ENCODE measurements at regions not wholly inside any gene's neighbourhood (a gene's known extent, or its start where the extent isn't known, plus 50 kb on each side); places are given as distances from the start of the nearest gene placed in this dataset.

DNA sequence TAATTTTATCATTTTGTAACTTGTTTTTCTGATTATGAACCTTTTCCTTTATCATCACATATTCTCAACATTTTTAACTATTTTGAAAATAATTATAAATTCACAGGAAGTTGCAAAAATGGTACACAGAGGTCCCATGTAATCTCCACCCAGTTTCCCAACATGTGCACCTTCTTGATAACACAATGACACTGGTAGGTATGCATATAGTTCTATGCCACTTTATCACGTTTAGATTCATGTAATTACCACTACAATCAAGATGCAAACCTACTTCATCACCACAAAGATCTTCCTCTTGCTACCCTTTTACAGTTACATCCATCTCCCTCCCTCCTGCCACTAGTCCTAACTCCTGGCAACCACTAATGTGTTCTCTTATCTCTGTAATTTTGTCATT is 413.9 kb downstream of the SHQ1 start:
- DNase-seq (ENCODE audit: low spot score): no peak

DNA sequence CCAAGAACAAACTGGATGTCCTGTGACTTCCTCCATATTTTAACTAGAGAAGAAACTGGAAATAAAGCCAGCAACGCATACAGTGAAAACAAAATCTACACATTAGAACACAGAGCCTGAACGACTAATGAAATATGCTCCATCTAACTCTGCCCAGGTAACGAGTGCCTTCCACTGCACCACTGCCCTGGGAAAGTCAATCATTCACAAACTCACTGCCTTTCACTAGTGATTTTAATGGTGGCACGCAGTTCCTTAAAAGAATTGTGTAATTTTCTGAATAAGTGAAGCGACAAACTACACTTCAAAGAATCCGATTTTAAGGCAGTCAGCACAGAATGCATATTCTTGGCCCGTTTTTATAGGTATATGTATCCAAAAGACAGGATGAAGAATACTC is 416.0 kb downstream of the SHQ1 start:
- no peak for DNase-seq (ENCODE audit: low spot score)

GRCh38 chr3:72429589-72430353 is 418.5 kb downstream of the SHQ1 start:
- no peak for DNase-seq (ENCODE audit: low spot score)

DNA sequence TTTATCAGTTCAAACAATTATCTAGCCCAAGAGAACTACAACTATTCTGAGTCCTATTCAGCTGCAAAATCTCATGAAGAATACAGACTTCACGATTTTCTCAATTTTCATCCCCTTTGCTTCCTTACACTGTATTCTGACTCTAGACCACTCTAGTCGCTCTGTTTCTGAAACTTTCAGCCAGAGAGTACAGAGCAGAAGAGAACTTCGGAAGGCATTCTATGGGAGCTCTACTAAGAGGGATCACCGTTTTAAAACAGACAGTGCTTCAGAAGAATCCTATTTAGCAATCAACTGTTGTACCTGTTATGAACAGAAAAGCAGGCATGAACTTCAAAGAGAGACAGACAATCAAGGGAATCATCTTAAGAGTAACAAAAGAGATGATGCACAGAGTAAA is 419.4 kb downstream of the SHQ1 start:
- no peak for DNase-seq (ENCODE audit: low spot score)

DNA sequence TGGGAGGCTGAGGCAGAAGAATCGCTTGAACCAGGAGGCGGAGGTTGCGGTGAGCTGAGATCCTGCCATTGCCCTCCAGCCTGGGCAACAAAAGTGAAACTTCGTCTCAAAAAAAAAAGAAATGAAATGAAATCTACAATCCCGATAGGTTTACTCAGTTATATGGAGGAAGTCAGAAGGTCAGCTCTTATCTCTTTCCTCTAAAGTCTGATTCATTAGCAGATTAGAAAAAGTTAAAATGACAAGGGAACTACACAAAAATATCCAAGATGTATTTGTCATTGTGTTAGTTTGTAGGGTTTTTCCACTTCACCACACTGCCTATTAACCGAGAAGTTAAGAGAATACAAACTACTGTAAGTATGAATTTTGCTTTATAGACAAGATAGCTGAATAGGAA is 420.6 kb downstream of the SHQ1 start:
- no peak for DNase-seq (ENCODE audit: low spot score)

DNA sequence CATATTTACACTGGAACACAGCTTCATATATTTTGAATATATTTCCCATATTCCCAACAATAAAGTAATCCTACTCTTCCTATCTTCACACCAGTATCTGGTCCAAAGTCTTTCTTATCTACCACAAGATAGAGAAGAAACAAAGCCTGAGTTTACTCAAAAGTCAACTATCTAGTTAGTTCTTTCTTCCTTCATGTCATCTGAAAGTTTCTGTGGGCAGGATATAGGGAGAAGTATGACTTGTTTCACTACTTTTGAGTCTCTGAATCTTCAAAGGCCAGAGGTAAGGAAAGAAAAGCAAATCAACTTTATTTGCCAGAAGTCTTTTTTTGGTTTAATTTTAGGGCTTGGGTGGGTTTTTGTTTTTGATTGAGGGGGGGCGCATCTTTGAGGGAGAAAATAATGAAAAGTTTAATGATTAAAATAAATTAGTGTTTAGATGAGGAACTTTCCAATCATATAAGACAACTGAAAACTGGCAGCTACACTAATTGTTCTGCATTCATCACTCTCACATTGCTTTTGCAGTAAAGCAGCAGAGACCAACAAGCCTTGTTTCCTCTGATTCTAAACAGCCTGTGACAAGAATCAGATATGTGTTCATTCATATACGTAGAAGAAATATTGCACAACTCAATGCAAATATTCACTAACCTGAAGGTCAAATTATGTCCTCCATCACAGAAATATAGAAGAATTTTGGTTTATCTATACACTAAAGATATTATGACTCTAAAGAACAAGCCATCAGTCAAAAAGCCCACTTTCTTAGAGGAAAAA is 421.4 kb downstream of the SHQ1 start:
- DNase-seq (ENCODE audit: low spot score): no peak

- DNase-seq (ENCODE audit: low spot score): no peak
Observed at GRCh38 chr3:72423643-72424042, 424.6 kb downstream of the SHQ1 start.

GRCh38 chr3:72421786-72422185 is 426.5 kb downstream of the SHQ1 start:
- no peak for DNase-seq (ENCODE audit: low spot score)

DNA sequence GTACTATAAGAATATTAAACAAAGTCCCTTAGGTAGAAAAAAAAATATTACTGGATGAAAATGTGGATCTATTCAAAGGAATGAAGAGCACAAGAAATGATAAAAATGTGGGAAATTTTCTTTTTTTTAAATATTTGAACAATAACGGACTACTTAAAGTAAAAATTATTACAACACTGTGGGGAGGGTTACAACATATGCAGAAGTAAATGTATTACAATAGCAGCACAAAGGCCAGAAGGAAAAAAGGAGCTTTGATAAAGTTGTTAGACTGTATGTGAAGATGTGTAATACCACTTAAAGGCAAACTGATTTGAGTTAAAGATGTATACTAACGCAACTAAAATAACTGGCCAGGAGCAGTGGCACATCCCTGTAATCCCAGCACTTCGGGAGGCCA is 427.1 kb downstream of the SHQ1 start:
- DNase-seq (ENCODE audit: low spot score): no peak

- no peak for DNase-seq (ENCODE audit: low spot score)
Observed at GRCh38 chr3:72418856-72419255, 429.4 kb downstream of the SHQ1 start.

DNA sequence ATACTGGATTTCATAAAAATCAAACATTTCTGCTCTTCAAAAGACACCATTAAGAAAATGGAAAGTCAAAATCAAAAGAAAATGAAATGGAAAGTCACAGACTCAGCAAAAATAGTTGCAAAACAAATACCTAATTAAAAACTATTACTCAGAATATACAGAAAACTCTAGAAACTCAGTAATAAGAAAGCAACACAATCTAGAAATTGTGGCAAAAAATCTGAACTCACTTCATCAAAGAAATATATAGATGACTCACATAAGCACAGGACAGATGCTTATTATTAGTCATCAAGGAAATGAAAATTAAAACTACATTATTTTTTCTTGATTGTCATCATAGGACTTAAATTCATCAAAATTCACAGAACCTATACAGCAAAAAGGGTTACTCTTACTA is 430.0 kb downstream of the SHQ1 start:
- no peak for DNase-seq (ENCODE audit: low spot score)

GRCh38 chr3:72414481-72415016 is 433.7 kb downstream of the SHQ1 start:
- no peak for DNase-seq (ENCODE audit: low spot score)

- no peak for DNase-seq (ENCODE audit: low spot score)
Observed at GRCh38 chr3:72413228-72413627, 435.0 kb downstream of the SHQ1 start.

- no peak for DNase-seq (ENCODE audit: low spot score)
Observed at GRCh38 chr3:72412340-72412956, 435.8 kb downstream of the SHQ1 start.

DNA sequence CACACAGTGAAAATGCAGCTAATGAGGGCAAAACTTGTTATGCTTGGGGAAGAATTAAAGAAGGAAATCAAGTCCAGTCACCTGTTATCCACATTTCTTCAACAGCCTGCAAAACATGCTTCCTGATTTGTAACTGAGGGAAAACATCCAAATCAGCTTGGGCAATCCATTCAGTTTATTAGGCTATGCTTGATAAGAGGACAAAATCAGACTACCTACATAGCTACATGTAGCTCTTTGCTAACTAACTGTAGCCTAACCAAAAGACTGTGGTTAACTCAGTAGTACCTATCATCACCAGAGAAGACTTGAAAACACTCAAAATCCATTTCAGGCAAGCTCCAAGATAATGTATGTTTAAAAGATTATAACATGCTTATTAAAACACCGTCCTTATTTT is 436.4 kb downstream of the SHQ1 start:
- no peak for DNase-seq (ENCODE audit: low spot score)

DNA sequence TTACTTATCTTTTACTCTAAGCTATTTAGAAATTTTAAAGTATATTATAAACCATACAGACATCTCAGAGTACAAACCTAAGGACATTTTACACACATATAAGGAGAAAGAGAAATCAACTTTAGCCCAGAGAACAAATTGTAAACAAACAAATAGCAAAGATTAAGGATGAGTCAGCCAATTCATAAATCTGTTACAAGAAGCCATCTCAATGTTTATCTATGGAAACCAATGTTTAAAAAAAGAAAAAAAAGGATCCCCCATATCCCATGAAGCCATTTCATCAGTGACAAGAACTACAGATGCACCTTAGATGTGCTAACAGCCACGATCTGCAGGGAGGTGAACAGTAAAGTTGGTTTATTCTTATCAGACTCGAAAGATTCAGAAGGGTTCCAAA is 437.1 kb downstream of the SHQ1 start:
- DNase-seq (ENCODE audit: low spot score): no peak

- no peak for DNase-seq (ENCODE audit: low spot score)
Observed at GRCh38 chr3:72408983-72409779, 439.1 kb downstream of the SHQ1 start.

DNA sequence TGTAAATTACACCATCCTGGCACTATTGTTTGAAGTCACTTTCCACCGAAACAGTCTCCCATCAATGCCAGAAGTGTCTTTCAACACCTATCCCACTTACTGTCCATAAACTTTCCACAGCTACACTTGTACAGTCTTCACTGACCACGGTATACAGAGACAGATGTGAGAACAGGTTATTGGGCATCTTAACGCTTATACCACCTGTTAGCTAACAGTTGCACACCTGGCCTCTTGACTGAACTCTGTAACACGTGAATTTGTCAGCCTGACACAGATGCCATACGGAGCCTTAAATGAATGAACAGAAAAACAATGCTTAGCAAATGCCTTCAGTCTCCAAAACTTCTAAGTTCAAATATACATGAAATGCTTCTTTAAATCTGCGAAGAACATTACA is 440.5 kb downstream of the SHQ1 start:
- no peak for DNase-seq (ENCODE audit: low spot score)

DNA sequence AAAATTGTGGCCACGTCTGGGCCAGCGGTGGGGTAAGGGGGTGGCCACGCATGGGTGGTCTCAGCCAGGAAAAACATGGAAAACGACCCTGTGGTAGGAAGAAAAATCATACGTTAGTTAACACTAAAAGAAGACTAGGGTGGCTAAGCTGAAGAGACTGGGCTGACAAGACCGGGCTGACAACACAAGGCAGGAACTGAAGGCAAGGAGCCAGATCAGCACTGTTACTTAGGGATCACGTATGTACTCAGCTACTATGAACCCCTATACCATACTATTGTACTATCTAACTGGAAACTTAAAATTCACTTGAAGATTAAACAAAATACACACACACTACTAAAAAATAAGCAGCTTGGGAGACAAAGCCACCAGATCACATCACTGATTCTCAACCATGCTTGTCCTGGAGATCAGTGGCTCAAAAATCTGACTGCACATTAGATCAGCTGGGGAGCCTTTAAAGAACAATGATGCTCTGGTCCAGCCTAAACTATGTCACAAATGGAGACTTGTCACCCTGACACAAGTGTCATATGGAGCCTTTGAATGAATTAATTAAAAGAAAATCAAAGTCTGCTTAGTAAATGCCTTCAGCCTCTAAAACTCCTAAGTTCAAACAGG is 442.2 kb downstream of the SHQ1 start:
- DNase-seq (ENCODE audit: low spot score): no peak

GRCh38 chr3:72401005-72401545 is 447.2 kb downstream of the SHQ1 start:
- DNase-seq (ENCODE audit: low spot score): no peak

- DNase-seq (ENCODE audit: low spot score): no peak
Observed at GRCh38 chr3:72398781-72399180, 449.5 kb downstream of the SHQ1 start.

All from cerebellar cortex (tissue), 1 donor.